Cardiac fibroblast (primary cell): ENCODE measurements at regions not wholly inside any gene's neighbourhood (a gene's known extent, or its start where the extent isn't known, plus 50 kb on each side); places are given as distances from the start of the nearest gene placed in this dataset.

Experiments
- DNase-seq, 2 donors: peaks; one replicate each; pipeline versions ENCODE4 v3.0.0 to v3.0.0-alpha.2; 2010; ENCODE audit warnings: low read depth in 2 of 2
- H3K4me3 ChIP-seq, 2 donors: replicated peaks in 1 of 2; 1 replicate in 1 of 2; 2 replicates in 1 of 2; pipeline ENCODE4 v1.5.1; 2011; ENCODE audit warnings: low read depth in 2 of 2, low read length in 2 of 2, mild to moderate bottlenecking in 2 of 2, moderate library complexity in 1 of 2
- CTCF ChIP-seq: IDR thresholded peaks from one replicate; pipeline ENCODE4 v1.5.1; 2011; ENCODE audit warnings: low read depth, mild to moderate bottlenecking, low read length, inconsistent platforms

GRCh38 chr6:140372064-140372463 is 997.6 kb upstream of the CITED2 start:
- H3K4me3 ChIP-seq: no peak overlapping the region
- DNase-seq: no peak
- TF ChIP-seq CTCF: no peak

GRCh38 chr6:140370976-140371870 is 996.8 kb upstream of the CITED2 start:
- no peak for DNase-seq
- H3K4me3 ChIP-seq: no peak overlapping the region
- TF ChIP-seq CTCF: no peak

GRCh38 chr6:140370441-140370840 is 996.0 kb upstream of the CITED2 start:
- no peak for TF ChIP-seq CTCF
- no peak overlapping the region for H3K4me3 ChIP-seq
- no peak for DNase-seq

- no peak for TF ChIP-seq CTCF
- no peak overlapping the region for H3K4me3 ChIP-seq
- peak in 1 of 2 donors; percentile 46 for DNase-seq
Observed at GRCh38 chr6:140366991-140367390, 992.5 kb upstream of the CITED2 start.

GRCh38 chr6:140364916-140365315 is 990.5 kb upstream of the CITED2 start:
- no peak overlapping the region for H3K4me3 ChIP-seq
- no peak for TF ChIP-seq CTCF
- no peak for DNase-seq

- no peak overlapping the region for H3K4me3 ChIP-seq
- no peak for DNase-seq
- no peak for TF ChIP-seq CTCF
Observed at GRCh38 chr6:140360651-140361050, 986.2 kb upstream of the CITED2 start.
